GM23338 (cell line): ENCODE measurements at regions not wholly inside any gene's neighbourhood (a gene's known extent, or its start where the extent isn't known, plus 50 kb on each side); places are given as distances from the start of the nearest gene placed in this dataset.

Source experiments
- ATAC-seq: fragments of 200-7000 bp; cut with Tn5 transposase; 3 replicates; pipeline ENCODE4 v1.9.1; 2020
- DNase-seq: peaks from one replicate; pipeline ENCODE4 v3.0.0-alpha.2; 2015; ENCODE audit warnings: low spot score
- H2AFZ ChIP-seq: fragments of 200-600 bp; sonication (generic); 2 replicates; pipeline ENCODE4 v1.8.0; 2016; ENCODE audit warnings: antibody characterized with exemption, mild to moderate bottlenecking, moderate library complexity
- H3F3A ChIP-seq: fragments of 200-600 bp; sonication (generic); replicated peaks from 2 replicates; pipeline ENCODE4 v1.8.0; 2017; ENCODE audit warnings: antibody characterized with exemption, mixed run types, low read depth
- H3K27ac ChIP-seq: fragments of 200-600 bp; sonication (generic); 2 replicates; pipeline ENCODE4 v1.6.1; 2016; ENCODE audit warnings: low read depth
- H3K27me3 ChIP-seq: fragments of 200-600 bp; sonication (generic); 2 replicates; pipeline ENCODE4 v1.8.0; 2016; ENCODE audit warnings: mild to moderate bottlenecking, mixed run types, moderate library complexity; ENCODE audit not compliant: insufficient read depth
- H3K36me3 ChIP-seq: fragments of 200-600 bp; sonication (generic); 2 replicates; pipeline ENCODE4 v1.8.0; 2016; ENCODE audit warnings: mild to moderate bottlenecking; ENCODE audit not compliant: insufficient read depth
- H3K4me1 ChIP-seq: fragments of 200-600 bp; sonication (generic); 2 replicates; pipeline ENCODE4 v1.8.0; 2016; ENCODE audit warnings: mild to moderate bottlenecking, moderate library complexity; ENCODE audit not compliant: insufficient read depth
- H3K4me2 ChIP-seq: fragments of 200-600 bp; sonication (generic); 2 replicates; pipeline ENCODE4 v1.7.1; 2017; ENCODE audit warnings: mixed run types
- H3K4me3 ChIP-seq: fragments of 200-600 bp; sonication (generic); 2 replicates; pipeline ENCODE4 v1.6.1; 2016; ENCODE audit warnings: mixed run types
- H3K79me2 ChIP-seq: fragments of 200-600 bp; sonication (generic); replicated peaks from 2 replicates; pipeline ENCODE4 v1.8.0; 2017; ENCODE audit warnings: mild to moderate bottlenecking; ENCODE audit not compliant: insufficient read depth
- H3K9me2 ChIP-seq: fragments of 200-600 bp; sonication (generic); 2 replicates; pipeline ENCODE4 v1.8.0; 2017; ENCODE audit not compliant: insufficient read depth
- H4K20me1 ChIP-seq: fragments of 200-600 bp; sonication (generic); replicated peaks from 2 replicates; pipeline ENCODE4 v1.8.0; 2017; ENCODE audit warnings: mild to moderate bottlenecking; ENCODE audit not compliant: insufficient read depth
- H3K27ac Mint-ChIP-seq: 2 replicates; pipeline ENCODE4 v1.8.0; 2020; ENCODE audit warnings: inconsistent platforms, mild to moderate bottlenecking, moderate library complexity, mixed read lengths
- H3K27me3 Mint-ChIP-seq: 3 replicates; pipeline ENCODE4 v1.8.0; 2022; ENCODE audit warnings: low read depth, mild to moderate bottlenecking, moderate library complexity, mixed read lengths, inconsistent platforms; ENCODE audit not compliant: insufficient read depth, poor library complexity
- H3K36me3 Mint-ChIP-seq: 3 replicates; pipeline ENCODE4 v1.8.0; 2021; ENCODE audit warnings: low read depth, mild to moderate bottlenecking, inconsistent platforms, moderate library complexity, mixed read lengths
- H3K4me1 Mint-ChIP-seq: 3 replicates; pipeline ENCODE4 v1.8.0; 2020; ENCODE audit warnings: mild to moderate bottlenecking, inconsistent platforms, mixed read lengths
- H3K4me3 Mint-ChIP-seq: 3 replicates; pipeline ENCODE4 v1.8.0; 2021; ENCODE audit warnings: moderate library complexity, mild to moderate bottlenecking, inconsistent platforms, mixed read lengths
- H3K9me3 Mint-ChIP-seq: 3 replicates; pipeline ENCODE4 v1.8.0; 2020; ENCODE audit warnings: moderate library complexity, mild to moderate bottlenecking, inconsistent platforms, mixed read lengths
- CREB1 ChIP-seq: fragments of 250-450 bp; sonication (Bioruptor Pico); IDR thresholded peaks from 2 replicates; pipeline ENCODE4 v1.5.0; 2020; ENCODE audit warnings: low read depth, mild to moderate bottlenecking, moderate library complexity
- CTCF ChIP-seq, 2 experiments: fragments of 200-600 bp in 1 of 2; sonication (generic) in 1 of 2; conservative IDR thresholded peaks; 2 replicates each; pipeline versions ENCODE4 v1.5.1 to v1.6.1; 2016 to 2017; ENCODE audit warnings: antibody characterized with exemption in 2 of 2, low read depth in 2 of 2, mild to moderate bottlenecking in 2 of 2, moderate library complexity in 1 of 2
- ETS1 ChIP-seq: IDR thresholded peaks from 2 replicates; pipeline ENCODE4 v1.6.1; 2016; ENCODE audit warnings: antibody characterized with exemption
- EZH2 ChIP-seq: fragments of 200-600 bp; sonication (generic); IDR thresholded peaks from one replicate; pipeline ENCODE4 v1.8.0; 2017; ENCODE audit warnings: antibody characterized with exemption, mild to moderate bottlenecking, low read depth; ENCODE audit not compliant: unreplicated experiment
- EZH2phosphoT487 ChIP-seq: fragments of 200-600 bp; sonication (generic); IDR thresholded peaks from one replicate; pipeline ENCODE4 v1.8.1; 2018; ENCODE audit warnings: antibody characterized with exemption; ENCODE audit not compliant: unreplicated experiment
- NANOG ChIP-seq: IDR thresholded peaks from 2 replicates; pipeline ENCODE4 v1.6.1; 2016; ENCODE audit warnings: antibody characterized with exemption, borderline replicate concordance
- POLR2AphosphoS5 ChIP-seq: IDR thresholded peaks from 2 replicates; pipeline ENCODE4 v1.6.1; 2016; ENCODE audit warnings: antibody characterized with exemption, low read depth
- STAT1 ChIP-seq: IDR thresholded peaks from one replicate; pipeline ENCODE4 v1.6.1; 2016; ENCODE audit warnings: antibody characterized with exemption; ENCODE audit not compliant: unreplicated experiment
- ZNF114 ChIP-seq: fragments of 250-450 bp; sonication (Bioruptor Pico); IDR thresholded peaks from 2 replicates; pipeline ENCODE4 v1.5.0; 2020; ENCODE audit warnings: mild to moderate bottlenecking, moderate library complexity
- ZNF331 ChIP-seq: fragments of 250-450 bp; sonication (Bioruptor Pico); IDR thresholded peaks from 2 replicates; pipeline ENCODE4 v1.5.0; 2020; ENCODE audit warnings: low read depth, mild to moderate bottlenecking, moderate library complexity
- ZNF462 ChIP-seq: fragments of 250-450 bp; sonication (Bioruptor Pico); IDR thresholded peaks from 2 replicates; pipeline ENCODE4 v1.5.0; 2020; ENCODE audit warnings: mild to moderate bottlenecking, moderate library complexity

- Histone ChIP-seq H3K27me3 (no peaks in the 10 kb centered on the region), H3K4me2 (no peak overlapping the region), H3K4me3 (no peak overlapping the region), H3K79me2 (no peaks in the 10 kb centered on the region), H3F3A (no peaks in the 10 kb centered on the region), H3K36me3 (no peaks in the 10 kb centered on the region), H3K9me2 (0 out of 2 replicates have a peak, but pooled peaks cover 4% of the 10 kb centered on the region), H2AFZ (no peak overlapping the region), H3K4me1 (no peaks in the 10 kb centered on the region), H4K20me1 (no peaks in the 10 kb centered on the region), H3K27ac (no peak overlapping the region)
- ATAC-seq (no peak), DNase-seq (no peak)
- no peak overlapping the region for H3K4me3 Mint-ChIP-seq
- TF ChIP-seq POLR2AphosphoS5 (no peak), NANOG (no peak), STAT1 (no peak), CREB1 (CRISPR knock-in tag) (no peak), ZNF114 (CRISPR knock-in tag) (no peak)
- H3K27ac Mint-ChIP-seq: no peak overlapping the region
- peaks cover 3% of the 10 kb centered on the region; the same call in 1 of the 3 replicates for H3K36me3 Mint-ChIP-seq
- no peaks in the 10 kb centered on the region for H3K9me3 Mint-ChIP-seq
- H3K27me3 Mint-ChIP-seq: peaks cover 2% of the 10 kb centered on the region
- H3K4me1 Mint-ChIP-seq: peaks cover 7% of the 10 kb centered on the region
These were observed 459.7 kb upstream of the ZNF385D start for GRCh38 chr3:22210693-22211092.

GRCh38 chr3:22216601-22217000 is 465.6 kb upstream of the ZNF385D start:
- Mint-ChIP-seq H3K4me1 (peaks cover 10% of the 10 kb centered on the region), H3K9me3 (no peaks in the 10 kb centered on the region), H3K27me3 (no peaks in the 10 kb centered on the region), H3K4me3 (no peak overlapping the region), H3K27ac (no peak overlapping the region), H3K36me3 (peaks cover 3% of the 10 kb centered on the region; the same call in 1 of the 3 replicates)
- Histone ChIP-seq H3K4me3 (no peak overlapping the region), H3K36me3 (no peaks in the 10 kb centered on the region), H3K4me1 (no peaks in the 10 kb centered on the region), H3K79me2 (no peaks in the 10 kb centered on the region), H3K27ac (no peak overlapping the region), H3K4me2 (no peak overlapping the region), H3F3A (no peaks in the 10 kb centered on the region), H3K27me3 (no peaks in the 10 kb centered on the region), H3K9me2 (0 out of 2 replicates have a peak, but pooled peaks cover 4% of the 10 kb centered on the region), H2AFZ (no peak overlapping the region), H4K20me1 (no peaks in the 10 kb centered on the region)
- DNase-seq (no peak), ATAC-seq (no peak)
- TF ChIP-seq ZNF331 (no peak), CREB1 (CRISPR knock-in tag) (no peak), ZNF462 (CRISPR knock-in tag) (no peak), EZH2 (no peak), ZNF114 (CRISPR knock-in tag) (no peak), POLR2AphosphoS5 (no peak), NANOG (no peak), CTCF (conservative IDR thresholded peaks at IDR 0.05; ENCODE audit: low read depth in 2 of 2) (no peak), EZH2phosphoT487 (no peak), ETS1 (no peak)
